Activated CD4-positive, alpha-beta memory T cell treated with anti-CD3 and anti-CD28 coated beads, Interleukin-2, amount 10 ng/mL, durations not matched to agents 7 days and 5 days (primary cell): ENCODE measurements at regions not wholly inside any gene's neighbourhood (a gene's known extent, or its start where the extent isn't known, plus 50 kb on each side); places are given as distances from the start of the nearest gene placed in this dataset.

Experiments
- CTCF ChIA-PET: fragments of 350-600 bp; sonication (Branson Sonifier 250); formaldehyde crosslinking; loops from one replicate; lab custom pipeline; 2021; ENCODE audit warnings: antibody characterized with exemption, inconsistent platforms; lab: Charles Lee
- POLR2A ChIA-PET: fragments of 350-600 bp; sonication (Branson Sonifier 250); formaldehyde crosslinking; loops from one replicate; lab custom pipeline; 2021; ENCODE audit warnings: antibody characterized with exemption; lab: Charles Lee
- DNase-seq: peaks from one replicate; pipeline ENCODE4 v3.0.0-alpha.2; 2020
- H3K27ac Mint-ChIP-seq: one replicate; pipeline ENCODE4 v1.8.0; 2021; ENCODE audit warnings: mild to moderate bottlenecking, mixed read lengths
- H3K27me3 Mint-ChIP-seq: one replicate; pipeline ENCODE4 v1.8.0; 2021; ENCODE audit warnings: mixed read lengths
- H3K36me3 Mint-ChIP-seq: one replicate; pipeline ENCODE4 v1.8.0; 2021; ENCODE audit warnings: low read depth, mixed read lengths
- H3K4me1 Mint-ChIP-seq: one replicate; pipeline ENCODE4 v1.8.0; 2021; ENCODE audit warnings: mixed read lengths
- H3K4me3 Mint-ChIP-seq: one replicate; pipeline ENCODE4 v1.8.0; 2021; ENCODE audit warnings: mild to moderate bottlenecking, mixed read lengths
- H3K9me3 Mint-ChIP-seq: one replicate; pipeline ENCODE4 v1.8.0; 2021; ENCODE audit warnings: mixed read lengths

DNA sequence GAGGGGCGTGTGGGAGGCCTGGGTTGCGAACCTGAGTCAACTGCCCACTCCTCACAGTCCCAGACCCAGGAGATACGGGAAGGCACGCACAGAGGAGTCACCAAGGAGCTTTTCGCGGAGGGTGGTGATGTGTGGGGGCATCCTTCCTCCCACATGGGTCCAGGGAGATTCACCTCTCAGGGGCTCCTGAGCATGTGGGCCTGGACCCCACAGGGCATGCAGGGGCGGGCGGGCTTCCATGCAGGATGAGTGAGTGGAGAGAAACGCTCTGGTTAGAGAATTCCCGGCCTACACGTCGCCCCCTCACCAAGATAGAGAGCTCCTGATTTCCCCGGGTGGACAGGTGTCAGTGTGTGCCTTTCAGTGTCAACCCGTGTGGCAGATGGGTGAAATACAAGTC lies 641.7 kb upstream of the FZD8 start:
- Mint-ChIP-seq H3K4me1 (no peaks in the 10 kb centered on the region), H3K9me3 (peaks cover 19% of the 10 kb centered on the region), H3K4me3 (no peak overlapping the region), H3K27me3 (no peaks in the 10 kb centered on the region), H3K36me3 (no peaks in the 10 kb centered on the region), H3K27ac (no peak overlapping the region)
- ChIA-PET POLR2A (no interaction called here), CTCF (no interaction called here)
- DNase-seq, result no peak

DNA sequence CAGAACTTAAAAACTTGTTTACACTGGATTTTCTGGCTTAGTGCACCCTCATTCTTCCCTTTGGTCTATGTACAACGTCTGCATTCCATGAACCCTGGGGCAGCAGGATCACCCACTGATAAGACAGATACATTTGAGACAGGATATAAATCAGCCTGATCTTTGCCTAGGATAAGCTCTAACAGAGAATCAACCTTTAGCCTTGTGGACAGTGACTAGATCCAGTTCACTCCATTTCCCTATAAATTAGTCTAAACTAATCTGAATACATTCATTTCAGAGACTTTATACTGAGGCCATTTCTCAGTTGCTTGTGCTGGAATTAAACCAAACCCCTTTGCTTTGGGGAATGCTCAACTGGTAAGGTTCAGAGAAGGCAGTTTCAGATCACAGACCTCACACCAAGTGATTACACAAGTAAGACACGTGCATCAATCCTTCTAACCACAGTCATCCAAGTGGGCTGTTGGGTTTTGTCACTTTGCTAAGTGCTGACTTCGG lies 639.8 kb upstream of the FZD8 start:
- ChIA-PET CTCF (no interaction called here), POLR2A (no interaction called here)
- Mint-ChIP-seq H3K36me3 (no peaks in the 10 kb centered on the region), H3K27ac (no peak overlapping the region), H3K27me3 (no peaks in the 10 kb centered on the region), H3K4me3 (no peak overlapping the region), H3K4me1 (no peaks in the 10 kb centered on the region), H3K9me3 (peaks cover 15% of the 10 kb centered on the region)
- no peak for DNase-seq

DNA sequence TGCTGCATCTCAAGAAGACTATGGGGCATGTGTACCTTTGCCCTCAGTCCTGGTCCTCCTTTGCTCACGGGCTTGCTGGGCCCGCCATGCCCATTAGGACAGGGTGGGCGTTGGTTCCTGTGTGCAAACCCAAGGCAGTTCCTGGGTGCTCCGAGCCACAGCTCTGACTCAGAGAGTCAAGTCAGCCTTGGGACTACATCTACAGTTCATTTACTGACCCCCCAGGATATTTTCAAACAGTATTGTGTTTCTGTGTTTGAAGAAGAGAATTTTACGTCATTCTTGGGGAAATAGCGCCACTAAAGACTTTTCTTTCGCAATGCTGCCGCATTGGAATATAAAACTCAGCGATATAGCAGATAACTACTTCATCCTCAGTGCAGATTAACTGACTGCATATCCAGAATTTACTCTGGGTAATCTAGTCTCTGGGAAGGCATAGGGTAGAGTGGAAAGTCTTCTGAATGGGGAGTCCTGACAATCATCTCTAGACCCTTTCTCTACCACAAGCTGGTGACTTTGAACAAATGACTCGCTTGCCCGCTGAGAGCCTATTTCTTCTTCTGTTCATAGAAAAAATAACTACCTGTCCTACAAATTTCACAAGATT lies 638.9 kb upstream of the FZD8 start:
- ChIA-PET CTCF (no interaction called here), POLR2A (no interaction called here)

DNA sequence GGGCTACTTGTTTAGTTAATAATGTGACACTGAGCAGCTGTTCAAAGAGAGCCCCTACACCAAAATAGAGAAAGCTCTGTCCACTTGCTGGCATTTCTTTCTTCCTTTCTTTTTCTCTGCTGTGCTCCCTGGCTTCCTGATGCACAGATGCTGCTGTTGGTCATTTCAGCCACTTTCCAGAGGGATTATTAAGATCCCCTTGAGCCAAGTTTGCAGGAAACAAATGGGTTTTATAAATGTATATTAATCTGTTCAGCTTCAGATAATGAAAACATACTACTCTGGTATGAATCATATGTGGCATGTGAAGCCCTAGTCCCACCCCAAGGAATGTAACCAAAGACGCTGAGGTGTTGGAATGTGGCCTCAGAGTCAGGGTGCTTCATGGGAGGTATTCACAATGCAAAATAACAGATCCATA lies 638.2 kb upstream of the FZD8 start:
- Mint-ChIP-seq H3K27me3 (no peaks in the 10 kb centered on the region), H3K27ac (no peak overlapping the region), H3K4me1 (no peaks in the 10 kb centered on the region), H3K36me3 (no peaks in the 10 kb centered on the region), H3K9me3 (peaks cover 22% of the 10 kb centered on the region), H3K4me3 (no peak overlapping the region)
- CTCF ChIA-PET, result no interaction called here
- POLR2A ChIA-PET, result no interaction called here
- DNase-seq, result no peak

More for the DNA sequence above, 638.9 kb upstream of the FZD8 start:
- no peak for DNase-seq
- no peaks in the 10 kb centered on the region for H3K4me1 Mint-ChIP-seq
- peaks cover 20% of the 10 kb centered on the region for H3K9me3 Mint-ChIP-seq
- no peak overlapping the region for H3K4me3 Mint-ChIP-seq
- no peaks in the 10 kb centered on the region for H3K36me3 Mint-ChIP-seq
- H3K27me3 Mint-ChIP-seq, result no peaks in the 10 kb centered on the region
- H3K27ac Mint-ChIP-seq, result no peak overlapping the region

DNA sequence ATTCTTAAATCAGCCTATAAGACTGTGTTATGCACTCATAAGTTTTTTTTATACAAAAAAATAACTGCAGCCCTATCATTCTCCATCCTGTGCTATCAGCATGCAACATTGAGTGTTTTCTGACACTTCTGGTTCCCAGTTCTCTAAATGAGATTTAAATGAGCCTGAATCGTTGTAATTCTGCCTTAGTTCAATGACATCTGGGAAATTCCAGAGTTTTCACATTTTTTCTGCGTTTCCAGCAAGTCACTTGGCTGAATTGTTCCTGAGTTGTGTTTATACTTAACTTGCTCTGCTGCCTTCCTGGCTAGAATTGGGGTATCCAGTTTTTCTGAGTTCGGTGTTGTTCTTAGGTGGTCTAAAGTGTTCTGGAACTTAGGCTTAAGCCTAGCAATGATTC lies 636.1 kb upstream of the FZD8 start:
- Mint-ChIP-seq H3K27ac (no peak overlapping the region), H3K36me3 (no peaks in the 10 kb centered on the region), H3K9me3 (peaks cover 18% of the 10 kb centered on the region), H3K4me1 (no peaks in the 10 kb centered on the region), H3K27me3 (no peaks in the 10 kb centered on the region), H3K4me3 (no peak overlapping the region)
- CTCF ChIA-PET, result no interaction called here
- POLR2A ChIA-PET, result no interaction called here
- no peak for DNase-seq

DNA sequence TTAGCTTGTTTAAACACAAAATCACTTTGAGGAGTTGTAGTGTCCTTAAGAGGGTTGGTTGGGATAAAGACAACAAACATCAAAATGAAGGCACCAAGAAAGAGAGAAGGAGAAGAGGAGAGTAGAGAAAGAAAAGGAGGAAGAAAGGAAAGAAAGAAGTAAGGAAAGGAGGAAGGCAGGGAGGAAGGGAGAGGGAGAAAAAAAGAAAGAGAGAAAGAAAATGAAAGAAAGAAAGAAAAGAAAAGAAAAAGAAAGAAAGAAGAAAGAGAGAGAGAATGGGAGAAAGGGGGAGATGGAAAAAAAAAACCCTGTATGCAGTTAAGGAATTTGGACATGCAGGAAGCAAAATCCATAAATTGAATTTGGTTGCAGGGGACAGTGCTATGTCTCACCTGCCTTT lies 635.4 kb upstream of the FZD8 start:
- no peaks in the 10 kb centered on the region for H3K4me1 Mint-ChIP-seq
- POLR2A ChIA-PET, result no interaction called here
- H3K9me3 Mint-ChIP-seq, result peaks cover 17% of the 10 kb centered on the region
- no peak for DNase-seq
- H3K4me3 Mint-ChIP-seq, result no peak overlapping the region
- H3K27ac Mint-ChIP-seq, result no peak overlapping the region
- CTCF ChIA-PET, result no interaction called here
- no peaks in the 10 kb centered on the region for H3K27me3 Mint-ChIP-seq
- H3K36me3 Mint-ChIP-seq, result no peaks in the 10 kb centered on the region

DNA sequence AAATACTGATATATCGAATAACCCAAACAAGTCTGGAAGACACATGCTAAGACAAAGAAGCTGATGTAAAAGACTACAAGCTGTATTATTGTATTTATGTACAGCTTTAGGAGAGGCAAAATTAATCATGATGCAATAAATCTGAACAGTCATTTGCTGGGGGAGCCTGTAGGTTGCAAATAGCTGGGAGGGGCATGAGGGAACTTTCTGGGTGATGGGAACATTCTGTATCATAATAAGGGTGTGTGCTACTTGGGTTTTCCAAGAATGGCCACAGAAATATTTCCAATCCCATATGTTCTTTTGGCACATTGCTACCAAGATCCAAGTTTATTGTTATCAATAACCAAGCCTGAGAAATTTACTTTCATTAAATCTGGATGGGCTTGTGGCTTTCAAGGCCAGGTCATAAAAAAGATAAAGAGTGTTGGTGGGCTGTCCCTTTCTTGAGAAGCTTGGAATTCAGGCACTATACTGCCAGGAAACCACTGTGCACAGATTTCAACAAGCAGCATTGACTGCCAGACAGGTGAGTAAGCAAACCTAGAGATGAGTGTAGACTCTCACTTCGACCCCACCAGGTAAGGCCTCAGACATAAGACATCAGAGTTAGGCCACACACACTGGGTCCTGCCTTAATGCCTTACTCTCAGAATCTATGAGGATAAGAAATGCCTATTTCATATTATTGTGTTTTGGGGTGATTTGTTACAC lies 629.7 kb upstream of the FZD8 start:
- ChIA-PET CTCF (no interaction called here), POLR2A (no interaction called here)
- Mint-ChIP-seq H3K27ac (no peak overlapping the region), H3K36me3 (no peaks in the 10 kb centered on the region), H3K9me3 (peaks cover 14% of the 10 kb centered on the region), H3K4me3 (no peak overlapping the region), H3K4me1 (no peaks in the 10 kb centered on the region), H3K27me3 (no peaks in the 10 kb centered on the region)
- no peak for DNase-seq

DNA sequence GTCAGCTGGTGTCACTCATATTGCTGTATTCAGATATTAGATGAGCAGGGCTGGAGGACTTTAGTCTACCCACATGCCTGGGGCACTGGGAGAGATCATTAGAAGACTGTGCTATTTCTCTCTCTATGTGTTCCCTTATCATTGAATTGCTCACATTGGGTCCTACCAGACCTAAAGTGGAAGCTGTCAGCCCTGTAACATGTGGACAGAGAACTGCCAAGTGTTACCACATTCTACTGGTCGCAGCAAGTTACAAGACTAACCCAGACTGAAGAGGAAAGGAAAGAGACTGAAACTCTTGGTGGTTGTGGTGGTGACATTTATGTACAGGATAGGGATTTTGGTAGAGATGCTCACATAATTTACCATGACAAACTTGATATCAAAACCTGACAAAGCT lies 627.1 kb upstream of the FZD8 start:
- POLR2A ChIA-PET, result no interaction called here
- no peaks in the 10 kb centered on the region for H3K4me1 Mint-ChIP-seq
- no peak overlapping the region for H3K4me3 Mint-ChIP-seq
- peaks cover under 1% of the 10 kb centered on the region for H3K9me3 Mint-ChIP-seq
- no peak for DNase-seq
- no peaks in the 10 kb centered on the region for H3K27me3 Mint-ChIP-seq
- CTCF ChIA-PET, result no interaction called here
- H3K36me3 Mint-ChIP-seq, result no peaks in the 10 kb centered on the region
- H3K27ac Mint-ChIP-seq, result no peak overlapping the region

DNA sequence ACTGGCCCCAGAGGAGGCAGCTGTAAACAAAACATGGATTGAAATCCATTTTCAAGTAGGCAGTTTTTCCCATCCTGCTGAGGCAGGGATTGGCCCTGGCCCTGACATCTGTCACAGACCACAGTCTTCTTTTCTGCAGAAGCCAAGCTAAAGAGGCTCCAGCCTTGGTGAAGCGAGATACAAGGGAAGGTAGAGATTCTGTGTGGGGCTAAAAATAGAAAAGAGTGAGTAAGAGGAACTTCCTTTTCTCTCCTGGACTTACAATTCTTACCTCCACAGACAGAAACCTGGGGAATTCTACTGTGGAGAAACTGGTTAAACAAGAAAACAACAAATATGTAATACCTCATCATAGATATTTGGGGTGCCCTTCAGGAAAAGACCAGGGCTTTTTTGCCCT lies 624.8 kb upstream of the FZD8 start:
- Mint-ChIP-seq H3K27ac (no peak overlapping the region), H3K36me3 (no peaks in the 10 kb centered on the region), H3K27me3 (no peaks in the 10 kb centered on the region), H3K4me3 (no peak overlapping the region), H3K4me1 (no peaks in the 10 kb centered on the region), H3K9me3 (no peaks in the 10 kb centered on the region)
- ChIA-PET CTCF (no interaction called here), POLR2A (no interaction called here)
- DNase-seq, result no peak

DNA sequence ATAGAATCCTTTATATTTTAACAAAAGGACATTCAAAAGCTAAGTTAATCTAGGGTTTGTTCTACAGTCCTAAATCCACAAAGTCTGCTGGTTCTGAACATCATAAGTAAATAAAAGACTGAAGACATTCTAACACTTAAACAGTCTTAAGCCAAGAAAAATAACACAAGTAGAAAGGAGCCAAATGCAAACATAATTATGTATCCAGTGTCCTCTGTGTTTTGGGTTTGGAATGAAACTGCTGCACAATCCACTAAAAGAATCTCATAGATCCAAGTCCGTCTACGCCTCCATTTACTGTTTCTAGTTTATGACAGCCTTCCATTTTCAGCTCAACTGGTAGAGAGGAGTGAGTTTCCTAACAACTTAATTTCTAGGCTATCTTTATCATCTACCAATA lies 623.6 kb upstream of the FZD8 start:
- H3K27ac Mint-ChIP-seq, result no peak overlapping the region
- no peaks in the 10 kb centered on the region for H3K27me3 Mint-ChIP-seq
- no peak for DNase-seq
- no peak overlapping the region for H3K4me3 Mint-ChIP-seq
- POLR2A ChIA-PET, result no interaction called here
- CTCF ChIA-PET, result no interaction called here
- no peaks in the 10 kb centered on the region for H3K4me1 Mint-ChIP-seq
- no peaks in the 10 kb centered on the region for H3K9me3 Mint-ChIP-seq
- H3K36me3 Mint-ChIP-seq, result no peaks in the 10 kb centered on the region

DNA sequence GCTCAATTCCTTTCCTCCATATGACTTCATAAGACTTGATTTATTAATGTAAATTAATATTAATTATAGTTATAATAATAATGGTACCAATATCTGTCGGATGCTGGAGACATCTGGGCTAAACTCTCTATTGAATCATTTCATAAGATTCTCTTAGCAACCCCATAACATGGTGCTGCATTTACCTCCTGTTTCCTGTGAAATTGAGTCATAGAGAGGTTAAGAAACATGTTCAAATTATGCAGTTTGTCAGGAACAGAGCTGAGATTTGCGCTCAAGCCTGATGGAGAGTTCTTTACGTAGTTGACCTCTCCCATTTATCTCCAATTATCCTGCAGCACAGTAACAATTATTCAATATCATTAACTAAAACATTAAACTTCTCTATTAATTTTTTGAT lies 621.8 kb upstream of the FZD8 start:
- H3K27me3 Mint-ChIP-seq, result no peaks in the 10 kb centered on the region
- no peak overlapping the region for H3K27ac Mint-ChIP-seq
- no peaks in the 10 kb centered on the region for H3K4me1 Mint-ChIP-seq
- no peaks in the 10 kb centered on the region for H3K36me3 Mint-ChIP-seq
- CTCF ChIA-PET, result no interaction called here
- no peak overlapping the region for H3K4me3 Mint-ChIP-seq
- POLR2A ChIA-PET, result no interaction called here
- H3K9me3 Mint-ChIP-seq, result peaks cover 7% of the 10 kb centered on the region
- no peak for DNase-seq

DNA sequence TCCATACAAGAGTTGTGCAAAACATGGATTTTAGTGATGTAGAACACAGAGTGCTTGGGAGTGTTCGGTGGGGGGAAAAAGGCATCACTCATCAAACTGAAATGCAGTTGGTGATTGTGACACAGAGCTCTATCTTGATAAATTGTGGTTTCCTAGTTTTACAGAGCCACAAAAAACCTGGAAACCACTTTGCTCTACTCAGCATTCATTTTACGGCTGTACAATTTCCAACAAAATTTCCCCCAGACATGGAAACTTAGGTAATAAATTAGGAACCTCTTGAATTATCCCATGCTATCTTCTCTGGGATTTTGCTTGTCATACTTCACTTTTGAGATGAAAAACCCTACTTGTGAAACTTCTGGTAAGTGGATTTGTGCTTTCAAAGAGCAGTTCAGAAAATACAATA lies 614.9 kb upstream of the FZD8 start:
- H3K9me3 Mint-ChIP-seq, result peaks cover 17% of the 10 kb centered on the region
- POLR2A ChIA-PET, result no interaction called here
- no peak overlapping the region for H3K27ac Mint-ChIP-seq
- no peak for DNase-seq
- no peak overlapping the region for H3K4me3 Mint-ChIP-seq
- no peaks in the 10 kb centered on the region for H3K4me1 Mint-ChIP-seq
- CTCF ChIA-PET, result no interaction called here
- no peaks in the 10 kb centered on the region for H3K36me3 Mint-ChIP-seq
- H3K27me3 Mint-ChIP-seq, result no peaks in the 10 kb centered on the region

DNA sequence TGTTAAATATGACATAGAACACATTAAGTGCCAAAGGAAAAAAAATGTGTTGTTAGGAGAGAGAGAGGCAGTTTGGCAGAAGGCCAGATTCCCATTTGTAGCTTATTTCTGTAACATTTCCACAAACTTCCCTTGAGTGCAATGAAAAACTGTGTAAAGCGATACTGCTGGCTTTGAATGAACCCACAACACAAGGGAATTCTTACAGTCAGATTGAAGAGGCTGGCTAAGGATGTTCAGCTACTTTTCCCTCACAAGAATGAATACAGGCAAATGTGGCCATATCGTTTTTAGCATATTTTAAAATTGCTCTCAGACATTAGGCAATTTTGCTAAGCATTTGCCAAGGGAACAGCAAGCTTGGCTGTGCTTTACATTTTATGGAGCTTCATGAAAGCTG lies 614.1 kb upstream of the FZD8 start:
- Mint-ChIP-seq H3K4me3 (no peak overlapping the region), H3K36me3 (no peaks in the 10 kb centered on the region), H3K27ac (no peak overlapping the region), H3K9me3 (peaks cover 17% of the 10 kb centered on the region), H3K27me3 (no peaks in the 10 kb centered on the region), H3K4me1 (no peaks in the 10 kb centered on the region)
- CTCF ChIA-PET, result no interaction called here
- POLR2A ChIA-PET, result no interaction called here
- DNase-seq, result no peak

DNA sequence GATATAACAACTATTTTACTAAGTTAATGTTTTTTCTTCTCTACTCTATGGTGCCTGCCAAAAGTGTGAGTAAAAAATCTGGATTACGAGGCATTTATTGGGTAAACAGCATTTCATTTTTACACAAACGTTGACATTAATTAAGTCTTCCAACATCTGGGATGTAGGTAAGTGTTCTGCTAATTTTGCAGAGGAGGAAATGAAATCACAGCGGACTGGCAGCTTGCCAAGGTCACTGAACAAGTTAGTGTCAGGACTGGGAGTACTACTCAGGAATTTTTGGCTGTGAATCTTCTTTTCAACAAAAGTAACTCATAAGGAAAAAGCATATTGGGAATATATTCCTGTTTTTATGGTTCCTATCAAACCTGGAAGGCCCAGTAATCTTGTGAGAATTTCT lies 612.1 kb upstream of the FZD8 start:
- H3K4me3 Mint-ChIP-seq, result no peak overlapping the region
- no peaks in the 10 kb centered on the region for H3K4me1 Mint-ChIP-seq
- H3K27ac Mint-ChIP-seq, result no peak overlapping the region
- POLR2A ChIA-PET, result no interaction called here
- H3K36me3 Mint-ChIP-seq, result no peaks in the 10 kb centered on the region
- no peak for DNase-seq
- no peaks in the 10 kb centered on the region for H3K27me3 Mint-ChIP-seq
- CTCF ChIA-PET, result no interaction called here
- H3K9me3 Mint-ChIP-seq, result peaks cover 10% of the 10 kb centered on the region
